Neural crest cell (in vitro differentiated cells): ENCODE measurements at regions not wholly inside any gene's neighbourhood (a gene's known extent, or its start where the extent isn't known, plus 50 kb on each side); places are given as distances from the start of the nearest gene placed in this dataset.

ENCODE experiments used
- DNase-seq: peaks from one replicate; pipeline ENCODE4 v3.0.0; 2021; ENCODE audit warnings: low read depth, mixed read lengths, low spot score
- H3K27ac Mint-ChIP-seq: one replicate; pipeline ENCODE4 v1.8.0; 2021; ENCODE audit warnings: mild to moderate bottlenecking, mixed read lengths; ENCODE audit not compliant: unreplicated experiment
- H3K27me3 Mint-ChIP-seq: 2 replicates; pipeline ENCODE4 v1.8.0; 2021; ENCODE audit warnings: low read depth, mild to moderate bottlenecking, mixed read lengths
- H3K36me3 Mint-ChIP-seq: 2 replicates; pipeline ENCODE4 v1.8.0; 2021; ENCODE audit warnings: low read depth, mild to moderate bottlenecking, mixed read lengths
- H3K4me1 Mint-ChIP-seq: 2 replicates; pipeline ENCODE4 v1.8.0; 2021; ENCODE audit warnings: mixed read lengths
- H3K4me3 Mint-ChIP-seq: one replicate; pipeline ENCODE4 v1.8.0; 2021; ENCODE audit warnings: mild to moderate bottlenecking, mixed read lengths
- H3K9me3 Mint-ChIP-seq: 2 replicates; pipeline ENCODE4 v1.8.0; 2021; ENCODE audit warnings: mixed read lengths
- CTCF ChIP-seq: fragments of 200-600 bp; sonication (generic); conservative IDR thresholded peaks from 2 replicates; pipeline ENCODE4 v1.5.0; 2021; ENCODE audit warnings: antibody characterized with exemption, mild to moderate bottlenecking

- Mint-ChIP-seq H3K27ac (no peak overlapping the region), H3K27me3 (no peaks in the 10 kb centered on the region), H3K36me3 (no peaks in the 10 kb centered on the region), H3K4me3 (no peak overlapping the region), H3K9me3 (no peaks in the 10 kb centered on the region), H3K4me1 (peaks cover 27% of the 10 kb centered on the region)
- no peak for TF ChIP-seq CTCF
- DNase-seq: no peak
Observed at GRCh38 chr13:112143046-112143752, 76.2 kb downstream of the SOX1 start.

GRCh38 chr13:112143753-112144615, 77.0 kb downstream of the SOX1 start:
- peaks cover 27% of the 10 kb centered on the region for H3K4me1 Mint-ChIP-seq
- peaks cover 5% of the 10 kb centered on the region for H3K9me3 Mint-ChIP-seq
- H3K27me3 Mint-ChIP-seq: no peaks in the 10 kb centered on the region
- DNase-seq: no peak
- TF ChIP-seq CTCF: no peak
- no peak overlapping the region for H3K27ac Mint-ChIP-seq
- no peak overlapping the region for H3K4me3 Mint-ChIP-seq
- H3K36me3 Mint-ChIP-seq: no peaks in the 10 kb centered on the region

DNA sequence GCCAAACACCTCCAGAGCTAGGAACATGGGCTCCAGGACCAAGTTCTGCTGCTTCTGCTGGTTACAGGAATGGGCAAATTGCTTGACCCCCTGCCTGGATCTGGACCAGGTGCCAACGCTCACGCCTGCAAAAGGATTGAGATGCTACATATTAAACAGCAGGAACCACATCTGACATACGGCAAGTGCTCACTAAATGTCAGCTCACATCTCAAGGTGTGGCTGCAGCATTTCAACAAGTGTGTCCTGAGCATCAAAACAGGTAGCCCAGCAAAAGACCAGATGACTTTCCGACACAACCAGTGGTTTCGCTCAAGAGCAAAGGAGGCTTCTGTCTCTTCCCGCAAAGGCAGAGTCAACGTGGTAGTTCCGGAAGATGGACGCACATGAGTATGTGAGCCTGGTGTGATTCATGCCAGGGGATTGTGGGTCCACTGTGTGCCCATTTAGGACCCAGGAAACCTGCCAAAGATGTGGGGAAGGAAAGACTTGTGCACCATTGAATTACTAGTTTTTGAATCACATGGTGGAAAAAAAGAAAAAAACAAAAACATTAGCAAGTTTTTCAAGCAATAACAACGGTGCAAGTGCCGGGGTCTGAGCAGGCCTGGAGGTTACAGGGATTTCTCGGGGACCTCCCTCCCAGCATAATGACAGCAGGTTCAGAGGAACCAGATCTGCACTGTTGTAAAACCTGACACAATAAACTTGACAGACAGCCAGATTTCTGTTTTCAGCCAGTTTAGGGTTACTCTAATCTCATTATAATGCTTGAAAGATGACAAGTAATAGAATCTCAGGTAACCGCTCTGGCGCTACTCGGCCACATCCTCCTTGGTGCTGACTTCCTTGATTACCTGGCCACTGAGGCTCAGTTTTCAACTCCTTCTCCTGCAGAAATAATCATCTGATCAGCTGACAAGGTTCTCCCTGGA, 77.9 kb downstream of the SOX1 start:
- H3K9me3 Mint-ChIP-seq: peaks cover 5% of the 10 kb centered on the region
- DNase-seq: no peak
- peak overlapping the region; percentile 64 for H3K27ac Mint-ChIP-seq
- H3K4me3 Mint-ChIP-seq: no peak overlapping the region
- no peaks in the 10 kb centered on the region for H3K36me3 Mint-ChIP-seq
- no peak for TF ChIP-seq CTCF
- H3K4me1 Mint-ChIP-seq: peaks cover 24% of the 10 kb centered on the region
- no peaks in the 10 kb centered on the region for H3K27me3 Mint-ChIP-seq

DNA sequence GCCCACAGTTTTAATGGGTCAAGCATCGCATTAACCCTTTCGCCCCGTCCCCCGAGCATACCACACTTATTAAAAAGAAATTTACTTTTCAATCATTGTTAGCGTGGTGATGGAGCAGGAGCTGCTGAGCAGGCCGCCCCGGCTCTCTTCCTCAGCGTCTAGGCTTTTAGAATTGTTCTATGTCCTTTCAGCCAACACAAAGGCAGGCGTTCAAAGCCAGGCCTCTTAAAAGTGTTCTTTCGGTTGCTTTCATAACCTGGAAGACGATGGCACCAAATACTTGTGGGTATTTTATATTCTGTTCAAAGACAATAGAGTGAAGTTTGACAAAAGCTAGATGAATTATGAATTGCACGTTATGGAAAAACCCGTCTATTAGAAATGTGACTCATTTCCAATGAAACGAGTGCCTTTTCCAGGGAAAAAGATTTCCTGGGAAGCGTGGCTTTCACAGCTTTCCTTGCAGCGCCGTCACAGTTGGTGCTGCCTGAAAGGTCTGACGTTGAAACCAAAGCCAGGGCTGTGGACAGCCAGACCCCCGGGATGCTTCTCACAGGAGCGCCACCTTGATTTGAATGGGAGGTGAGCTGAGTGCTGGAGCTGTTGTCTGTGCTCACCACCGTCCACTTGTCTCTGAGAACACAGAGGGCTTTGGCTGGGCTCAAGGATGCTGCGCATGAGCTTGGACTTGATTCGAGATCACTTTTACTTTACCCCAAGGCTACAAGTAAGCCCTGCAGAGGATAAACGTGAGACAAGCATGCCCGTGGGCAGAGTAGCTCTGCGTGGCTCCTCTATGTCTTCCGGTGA, 78.8 kb downstream of the SOX1 start:
- Mint-ChIP-seq H3K4me1 (peaks cover 23% of the 10 kb centered on the region), H3K9me3 (peaks cover 5% of the 10 kb centered on the region), H3K27me3 (no peaks in the 10 kb centered on the region), H3K4me3 (no peak overlapping the region), H3K36me3 (no peaks in the 10 kb centered on the region), H3K27ac (peak overlapping the region; percentile 78)
- no peak for DNase-seq
- no peak for TF ChIP-seq CTCF
